ENCODE measurements at regions not wholly inside any gene's neighbourhood (a gene's known extent, or its start where the extent isn't known, plus 50 kb on each side); places are given as distances from the start of the nearest gene placed in this dataset.

DNA sequence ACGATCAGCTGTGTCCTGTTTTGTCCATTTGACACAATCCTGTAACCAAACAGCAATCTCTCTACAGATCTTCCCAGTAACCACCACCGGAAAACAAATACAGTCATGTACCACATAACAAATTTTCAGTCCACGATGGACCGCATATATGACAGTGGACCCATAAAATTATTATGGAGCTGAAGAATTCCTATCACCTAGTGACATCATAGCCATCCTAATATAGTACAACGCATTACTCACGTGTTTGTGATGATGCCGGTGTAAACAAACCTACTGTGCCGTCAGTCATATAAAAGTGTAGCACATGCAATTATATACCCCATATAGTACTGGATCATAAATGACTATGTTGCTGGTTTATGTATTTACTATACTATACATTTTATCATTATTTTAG is 133.7 kb upstream of the EDNRA start:
- H3K27ac ChIP-seq (ENCODE audit: low read depth, low read length): no peak overlapping the region
- peaks cover 3% of the 10 kb centered on the region for H3K9me3 ChIP-seq (ENCODE audit: low read depth, low read length)
- H3K36me3 ChIP-seq (ENCODE audit: insufficient read depth, low read length): no peaks in the 10 kb centered on the region
- no peak overlapping the region for H3K4me3 ChIP-seq (ENCODE audit: insufficient read depth, low read length)
- DNase-seq (ENCODE audit: insufficient read length, low spot score, missing footprints): no peak
- no peaks in the 10 kb centered on the region for H3K27me3 ChIP-seq (ENCODE audit: insufficient read depth, low read length)
- H3K4me1 ChIP-seq (ENCODE audit: insufficient read depth, low read length): peaks cover 2% of the 10 kb centered on the region
- H2AFZ ChIP-seq (ENCODE audit: low read length): no peak overlapping the region
- no peak overlapping the region for H3K4me2 ChIP-seq (ENCODE audit: insufficient read depth, low read length)
- H3K79me2 ChIP-seq (ENCODE audit: insufficient read depth, low read length): no peaks in the 10 kb centered on the region
- TF ChIP-seq, protein P1, sequence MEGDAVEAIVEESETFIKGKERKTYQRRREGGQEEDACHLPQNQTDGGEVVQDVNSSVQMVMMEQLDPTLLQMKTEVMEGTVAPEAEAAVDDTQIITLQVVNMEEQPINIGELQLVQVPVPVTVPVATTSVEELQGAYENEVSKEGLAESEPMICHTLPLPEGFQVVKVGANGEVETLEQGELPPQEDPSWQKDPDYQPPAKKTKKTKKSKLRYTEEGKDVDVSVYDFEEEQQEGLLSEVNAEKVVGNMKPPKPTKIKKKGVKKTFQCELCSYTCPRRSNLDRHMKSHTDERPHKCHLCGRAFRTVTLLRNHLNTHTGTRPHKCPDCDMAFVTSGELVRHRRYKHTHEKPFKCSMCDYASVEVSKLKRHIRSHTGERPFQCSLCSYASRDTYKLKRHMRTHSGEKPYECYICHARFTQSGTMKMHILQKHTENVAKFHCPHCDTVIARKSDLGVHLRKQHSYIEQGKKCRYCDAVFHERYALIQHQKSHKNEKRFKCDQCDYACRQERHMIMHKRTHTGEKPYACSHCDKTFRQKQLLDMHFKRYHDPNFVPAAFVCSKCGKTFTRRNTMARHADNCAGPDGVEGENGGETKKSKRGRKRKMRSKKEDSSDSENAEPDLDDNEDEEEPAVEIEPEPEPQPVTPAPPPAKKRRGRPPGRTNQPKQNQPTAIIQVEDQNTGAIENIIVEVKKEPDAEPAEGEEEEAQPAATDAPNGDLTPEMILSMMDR (IDR thresholded peaks at IDR 0.05; ENCODE audit: extremely low read depth, low read depth, low read length): no peak
- no peaks in the 10 kb centered on the region for H4K20me1 ChIP-seq (ENCODE audit: insufficient read depth, low read length)

DNA sequence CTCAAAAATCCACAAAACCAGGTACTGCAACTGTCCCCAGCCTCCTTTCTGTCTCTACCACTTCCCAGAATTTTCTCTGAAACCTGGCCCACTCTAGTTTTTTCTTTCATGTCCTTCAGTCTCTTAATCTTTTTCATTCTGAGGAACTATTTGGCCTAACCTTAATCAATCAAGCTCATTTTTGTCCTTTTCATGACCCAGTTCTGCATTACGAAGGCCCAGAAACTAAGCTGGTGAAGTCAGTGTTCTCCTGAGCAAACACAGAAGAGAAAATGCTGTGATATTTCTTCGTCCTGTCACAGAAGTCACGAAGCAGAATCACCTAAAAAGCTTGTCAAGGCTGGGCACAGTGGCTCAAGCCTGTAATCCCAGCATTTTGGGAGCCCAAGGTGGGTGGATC is 131.7 kb upstream of the EDNRA start:
- peaks cover 2% of the 10 kb centered on the region for H3K4me1 ChIP-seq (ENCODE audit: insufficient read depth, low read length)
- H3K36me3 ChIP-seq (ENCODE audit: insufficient read depth, low read length): no peaks in the 10 kb centered on the region
- H3K27ac ChIP-seq (ENCODE audit: low read depth, low read length): no peak overlapping the region
- no peaks in the 10 kb centered on the region for H3K27me3 ChIP-seq (ENCODE audit: insufficient read depth, low read length)
- H3K9me3 ChIP-seq (ENCODE audit: low read depth, low read length): peaks cover 3% of the 10 kb centered on the region
- H2AFZ ChIP-seq (ENCODE audit: low read length): no peak overlapping the region
- no peaks in the 10 kb centered on the region for H4K20me1 ChIP-seq (ENCODE audit: insufficient read depth, low read length)
- no peaks in the 10 kb centered on the region for H3K79me2 ChIP-seq (ENCODE audit: insufficient read depth, low read length)
- H3K4me3 ChIP-seq (ENCODE audit: insufficient read depth, low read length): no peak overlapping the region
- TF ChIP-seq, protein P1 (IDR thresholded peaks at IDR 0.05; ENCODE audit: extremely low read depth, low read depth, low read length): no peak
- no peak for DNase-seq (ENCODE audit: insufficient read length, low spot score, missing footprints)
- H3K4me2 ChIP-seq (ENCODE audit: insufficient read depth, low read length): no peak overlapping the region

DNA sequence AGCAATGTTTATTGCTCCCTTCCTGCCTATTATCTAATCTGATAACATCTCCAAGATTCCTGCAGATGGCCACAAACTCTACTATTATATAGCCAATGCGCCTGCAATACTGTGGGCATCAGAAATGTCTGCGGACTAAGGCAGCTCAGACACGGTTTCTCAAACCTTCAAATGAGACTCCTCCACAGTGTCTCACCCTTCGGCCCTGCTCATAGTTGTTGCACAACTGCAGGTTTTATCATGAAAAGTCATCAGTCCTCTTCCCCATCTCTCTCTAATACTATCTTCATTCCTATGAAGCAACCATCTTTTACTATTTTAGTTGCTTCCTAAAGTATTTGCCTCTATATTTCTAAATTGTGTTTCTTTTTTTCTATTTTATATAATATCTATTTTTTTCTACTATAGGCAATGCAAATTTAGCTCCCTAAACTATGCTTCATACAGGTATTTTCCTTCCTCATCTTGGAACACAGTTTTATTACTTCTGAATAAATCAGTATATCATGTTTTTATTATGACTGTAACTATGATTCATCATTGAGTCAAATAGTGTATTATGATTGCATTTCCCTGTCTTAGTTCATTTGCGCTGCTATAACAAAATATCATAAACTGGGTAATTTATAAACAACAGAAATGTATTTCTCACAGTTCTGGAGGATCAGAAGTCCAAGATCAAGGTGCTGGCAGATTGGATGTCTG is 129.7 kb upstream of the EDNRA start:
- no peaks in the 10 kb centered on the region for H3K79me2 ChIP-seq (ENCODE audit: insufficient read depth, low read length)
- H3K9me3 ChIP-seq (ENCODE audit: low read depth, low read length): peaks cover 3% of the 10 kb centered on the region
- H3K27me3 ChIP-seq (ENCODE audit: insufficient read depth, low read length): no peaks in the 10 kb centered on the region
- no peak overlapping the region for H3K4me2 ChIP-seq (ENCODE audit: insufficient read depth, low read length)
- no peak overlapping the region for H3K27ac ChIP-seq (ENCODE audit: low read depth, low read length)
- H2AFZ ChIP-seq (ENCODE audit: low read length): no peak overlapping the region
- no peaks in the 10 kb centered on the region for H3K36me3 ChIP-seq (ENCODE audit: insufficient read depth, low read length)
- H3K4me1 ChIP-seq (ENCODE audit: insufficient read depth, low read length): peaks cover 20% of the 10 kb centered on the region
- no peaks in the 10 kb centered on the region for H4K20me1 ChIP-seq (ENCODE audit: insufficient read depth, low read length)
- DNase-seq (ENCODE audit: insufficient read length, low spot score, missing footprints): no peak
- TF ChIP-seq, protein P1 (IDR thresholded peaks at IDR 0.05; ENCODE audit: extremely low read depth, low read depth, low read length): no peak
- no peak overlapping the region for H3K4me3 ChIP-seq (ENCODE audit: insufficient read depth, low read length)

DNA sequence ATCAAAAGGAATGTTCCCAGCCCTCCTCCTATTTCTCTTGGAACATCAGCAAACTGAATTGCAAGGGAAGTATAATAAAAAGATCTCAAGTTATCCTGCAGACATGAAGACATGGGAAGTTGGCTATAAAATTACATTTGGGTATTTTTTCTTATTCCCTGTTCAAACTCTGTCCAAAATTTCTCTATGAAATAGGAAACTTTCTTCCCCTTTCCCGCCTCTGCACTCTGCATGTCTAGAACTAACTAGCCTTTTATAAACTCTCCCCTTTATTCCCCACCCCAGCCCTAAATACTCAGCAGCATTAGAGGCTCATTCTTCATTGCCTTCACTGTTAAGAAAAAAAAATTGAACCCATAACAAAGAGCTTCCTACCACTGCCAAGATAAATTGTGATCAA is 126.7 kb upstream of the EDNRA start:
- Histone ChIP-seq H3K4me2 (ENCODE audit: insufficient read depth, low read length) (no peak overlapping the region), H3K4me3 (ENCODE audit: insufficient read depth, low read length) (no peak overlapping the region), H3K79me2 (ENCODE audit: insufficient read depth, low read length) (no peaks in the 10 kb centered on the region), H3K9me3 (ENCODE audit: low read depth, low read length) (peaks cover 3% of the 10 kb centered on the region), H3K4me1 (ENCODE audit: insufficient read depth, low read length) (peaks cover 23% of the 10 kb centered on the region), H4K20me1 (ENCODE audit: insufficient read depth, low read length) (no peaks in the 10 kb centered on the region), H2AFZ (ENCODE audit: low read length) (no peak overlapping the region), H3K27ac (ENCODE audit: low read depth, low read length) (no peak overlapping the region), H3K27me3 (ENCODE audit: insufficient read depth, low read length) (no peaks in the 10 kb centered on the region), H3K36me3 (ENCODE audit: insufficient read depth, low read length) (no peaks in the 10 kb centered on the region)
- TF ChIP-seq, protein P1 (IDR thresholded peaks at IDR 0.05; ENCODE audit: extremely low read depth, low read depth, low read length): no peak
- DNase-seq (ENCODE audit: insufficient read length, low spot score, missing footprints): no peak
